ENCODE measurements at regions not wholly inside any gene's neighbourhood (a gene's known extent, or its start where the extent isn't known, plus 50 kb on each side); places are given as distances from the start of the nearest gene placed in this dataset.

- no peaks in the 10 kb centered on the region for H3K36me3 ChIP-seq (ENCODE audit: control insufficient read depth in 1 of 2, insufficient read depth in 2 of 2, low read length in 1 of 2)
- no peak overlapping the region for H3K27ac ChIP-seq (ENCODE audit: low read depth in 1 of 2, low read length in 2 of 2)
- DNase-seq: no peak
- ATAC-seq (ENCODE audit: low FRiP score): no peak
- no peak overlapping the region for H3K4me3 ChIP-seq (ENCODE audit: low read length in 2 of 2)
- 63 to 67% methylated on average over 4 of the region's 4 CpGs for WGBS, 2 donors
- H3K4me1 ChIP-seq (ENCODE audit: control insufficient read depth in 1 of 2, insufficient read depth in 2 of 2, low read length in 2 of 2): no peaks in the 10 kb centered on the region
- no peaks in the 10 kb centered on the region for H3K9me3 ChIP-seq (ENCODE audit: control insufficient read depth, low read length)
- no peaks in the 10 kb centered on the region for H3K27me3 ChIP-seq (ENCODE audit: control insufficient read depth in 1 of 2, insufficient read depth in 2 of 2, low read length in 1 of 2)
- intact Hi-C loops (cut with DNase I): no loop called here
Observed at GRCh38 chr2:16869711-16870110, 204.1 kb upstream of the CYRIA start.

GRCh38 chr2:16862471-16862870 is 196.8 kb upstream of the CYRIA start:
- Histone ChIP-seq H3K27me3 (ENCODE audit: control insufficient read depth in 1 of 2, insufficient read depth in 2 of 2, low read length in 1 of 2) (no peaks in the 10 kb centered on the region), H3K36me3 (ENCODE audit: control insufficient read depth in 1 of 2, insufficient read depth in 2 of 2, low read length in 1 of 2) (no peaks in the 10 kb centered on the region), H3K9me3 (ENCODE audit: control insufficient read depth, low read length) (no peaks in the 10 kb centered on the region), H3K4me3 (ENCODE audit: low read length in 2 of 2) (no peak overlapping the region), H3K4me1 (ENCODE audit: control insufficient read depth in 1 of 2, insufficient read depth in 2 of 2, low read length in 2 of 2) (no peaks in the 10 kb centered on the region), H3K27ac (ENCODE audit: low read depth in 1 of 2, low read length in 2 of 2) (no peak overlapping the region)
- 60 to 73% methylated on average over 6 of the region's 6 CpGs for WGBS, 2 donors
- no peak for DNase-seq
- ATAC-seq (ENCODE audit: low FRiP score): no peak
- intact Hi-C loops (cut with DNase I): no loop called here

- intact Hi-C loops (cut with DNase I): no loop called here
- Histone ChIP-seq H3K36me3 (ENCODE audit: control insufficient read depth in 1 of 2, insufficient read depth in 2 of 2, low read length in 1 of 2) (no peaks in the 10 kb centered on the region), H3K4me1 (ENCODE audit: control insufficient read depth in 1 of 2, insufficient read depth in 2 of 2, low read length in 2 of 2) (no peaks in the 10 kb centered on the region), H3K27me3 (ENCODE audit: control insufficient read depth in 1 of 2, insufficient read depth in 2 of 2, low read length in 1 of 2) (no peaks in the 10 kb centered on the region), H3K4me3 (ENCODE audit: low read length in 2 of 2) (no peak overlapping the region), H3K27ac (ENCODE audit: low read depth in 1 of 2, low read length in 2 of 2) (no peak overlapping the region), H3K9me3 (ENCODE audit: control insufficient read depth, low read length) (no peaks in the 10 kb centered on the region)
- 24 to 27% methylated on average over 2 of the region's 2 CpGs for WGBS, 2 donors
- ATAC-seq (ENCODE audit: low FRiP score) (no peak), DNase-seq (no peak)
Observed at GRCh38 chr2:16861530-16861929, 195.9 kb upstream of the CYRIA start.

- no peaks in the 10 kb centered on the region for H3K4me1 ChIP-seq (ENCODE audit: control insufficient read depth in 1 of 2, insufficient read depth in 2 of 2, low read length in 2 of 2)
- ATAC-seq (ENCODE audit: low FRiP score): no peak
- H3K27me3 ChIP-seq (ENCODE audit: control insufficient read depth in 1 of 2, insufficient read depth in 2 of 2, low read length in 1 of 2): no peaks in the 10 kb centered on the region
- no peaks in the 10 kb centered on the region for H3K9me3 ChIP-seq (ENCODE audit: control insufficient read depth, low read length)
- intact Hi-C loops (cut with DNase I): no loop called here
- DNase-seq: no peak
- H3K4me3 ChIP-seq (ENCODE audit: low read length in 2 of 2): no peak overlapping the region
- H3K36me3 ChIP-seq (ENCODE audit: control insufficient read depth in 1 of 2, insufficient read depth in 2 of 2, low read length in 1 of 2): no peaks in the 10 kb centered on the region
- 7 to 11% methylated on average over 1 of the region's 1 CpG for WGBS, 2 donors
- H3K27ac ChIP-seq (ENCODE audit: low read depth in 1 of 2, low read length in 2 of 2): no peak overlapping the region
Observed at GRCh38 chr2:16861111-16861510, 195.5 kb upstream of the CYRIA start.

GRCh38 chr2:16860627-16861026 is 195.0 kb upstream of the CYRIA start:
- intact Hi-C loops (cut with DNase I): no loop called here
- Histone ChIP-seq H3K27ac (ENCODE audit: low read depth in 1 of 2, low read length in 2 of 2) (no peak overlapping the region), H3K27me3 (ENCODE audit: control insufficient read depth in 1 of 2, insufficient read depth in 2 of 2, low read length in 1 of 2) (no peaks in the 10 kb centered on the region), H3K9me3 (ENCODE audit: control insufficient read depth, low read length) (no peaks in the 10 kb centered on the region), H3K4me1 (ENCODE audit: control insufficient read depth in 1 of 2, insufficient read depth in 2 of 2, low read length in 2 of 2) (no peaks in the 10 kb centered on the region), H3K4me3 (ENCODE audit: low read length in 2 of 2) (no peak overlapping the region), H3K36me3 (ENCODE audit: control insufficient read depth in 1 of 2, insufficient read depth in 2 of 2, low read length in 1 of 2) (no peaks in the 10 kb centered on the region)
- 67 to 78% methylated on average over 1 of the region's 1 CpG for WGBS, 2 donors
- DNase-seq: no peak
- ATAC-seq (ENCODE audit: low FRiP score): no peak

GRCh38 chr2:16855183-16855582 is 189.5 kb upstream of the CYRIA start:
- WGBS, 2 donors: 96% methylated on average over 22 of the region's 22 CpGs
- ATAC-seq (ENCODE audit: low FRiP score) (peak; percentile 60), DNase-seq (no peak)
- Histone ChIP-seq H3K27me3 (ENCODE audit: control insufficient read depth in 1 of 2, insufficient read depth in 2 of 2, low read length in 1 of 2) (no peaks in the 10 kb centered on the region), H3K4me3 (ENCODE audit: low read length in 2 of 2) (no peak overlapping the region), H3K27ac (ENCODE audit: low read depth in 1 of 2, low read length in 2 of 2) (no peak overlapping the region), H3K9me3 (ENCODE audit: control insufficient read depth, low read length) (no peaks in the 10 kb centered on the region), H3K4me1 (ENCODE audit: control insufficient read depth in 1 of 2, insufficient read depth in 2 of 2, low read length in 2 of 2) (no peaks in the 10 kb centered on the region), H3K36me3 (ENCODE audit: control insufficient read depth in 1 of 2, insufficient read depth in 2 of 2, low read length in 1 of 2) (no peaks in the 10 kb centered on the region)
- intact Hi-C loops (cut with DNase I): no loop called here

GRCh38 chr2:16853088-16853487 is 187.5 kb upstream of the CYRIA start:
- Histone ChIP-seq H3K9me3 (ENCODE audit: control insufficient read depth, low read length) (no peaks in the 10 kb centered on the region), H3K27me3 (ENCODE audit: control insufficient read depth in 1 of 2, insufficient read depth in 2 of 2, low read length in 1 of 2) (no peaks in the 10 kb centered on the region), H3K4me3 (ENCODE audit: low read length in 2 of 2) (no peak overlapping the region), H3K4me1 (ENCODE audit: control insufficient read depth in 1 of 2, insufficient read depth in 2 of 2, low read length in 2 of 2) (no peaks in the 10 kb centered on the region), H3K27ac (ENCODE audit: low read depth in 1 of 2, low read length in 2 of 2) (no peak overlapping the region), H3K36me3 (ENCODE audit: control insufficient read depth in 1 of 2, insufficient read depth in 2 of 2, low read length in 1 of 2) (no peaks in the 10 kb centered on the region)
- ATAC-seq (ENCODE audit: low FRiP score) (no peak), DNase-seq (no peak)
- 76% methylated on average over 4 of the region's 4 CpGs for WGBS, 2 donors
- intact Hi-C loops (cut with DNase I): no loop called here

- WGBS, 2 donors: 47 to 48% methylated on average over 2 of the region's 2 CpGs
- ATAC-seq (ENCODE audit: low FRiP score): no peak
Observed at GRCh38 chr2:16852651-16853050, 187.0 kb upstream of the CYRIA start.

GRCh38 chr2:16851126-16851525 is 185.5 kb upstream of the CYRIA start:
- no peaks in the 10 kb centered on the region for H3K36me3 ChIP-seq (ENCODE audit: control insufficient read depth in 1 of 2, insufficient read depth in 2 of 2, low read length in 1 of 2)
- H3K9me3 ChIP-seq (ENCODE audit: control insufficient read depth, low read length): no peaks in the 10 kb centered on the region
- DNase-seq: no peak
- H3K27me3 ChIP-seq (ENCODE audit: control insufficient read depth in 1 of 2, insufficient read depth in 2 of 2, low read length in 1 of 2): no peaks in the 10 kb centered on the region
- no peaks in the 10 kb centered on the region for H3K4me1 ChIP-seq (ENCODE audit: control insufficient read depth in 1 of 2, insufficient read depth in 2 of 2, low read length in 2 of 2)
- no peak for ATAC-seq (ENCODE audit: low FRiP score)
- H3K4me3 ChIP-seq (ENCODE audit: low read length in 2 of 2): no peak overlapping the region
- H3K27ac ChIP-seq (ENCODE audit: low read depth in 1 of 2, low read length in 2 of 2): no peak overlapping the region
- intact Hi-C loops (cut with DNase I): no loop called here

More at GRCh38 chr2:16852651-16853050, 187.0 kb upstream of the CYRIA start:
- Histone ChIP-seq H3K4me3 (ENCODE audit: low read length in 2 of 2) (no peak overlapping the region), H3K36me3 (ENCODE audit: control insufficient read depth in 1 of 2, insufficient read depth in 2 of 2, low read length in 1 of 2) (no peaks in the 10 kb centered on the region), H3K27me3 (ENCODE audit: control insufficient read depth in 1 of 2, insufficient read depth in 2 of 2, low read length in 1 of 2) (no peaks in the 10 kb centered on the region), H3K27ac (ENCODE audit: low read depth in 1 of 2, low read length in 2 of 2) (no peak overlapping the region), H3K9me3 (ENCODE audit: control insufficient read depth, low read length) (no peaks in the 10 kb centered on the region), H3K4me1 (ENCODE audit: control insufficient read depth in 1 of 2, insufficient read depth in 2 of 2, low read length in 2 of 2) (no peaks in the 10 kb centered on the region)
- no peak for DNase-seq
- intact Hi-C loops (cut with DNase I): no loop called here

All from aorta (tissue), 5 donors.